DOHH2 (cell line): ENCODE measurements at regions not wholly inside any gene's neighbourhood (a gene's known extent, or its start where the extent isn't known, plus 50 kb on each side); places are given as distances from the start of the nearest gene placed in this dataset.

Experiments used
- EZH2phosphoT487 ChIP-seq: fragments of 200-600 bp; sonication (generic); IDR thresholded peaks from 2 replicates; pipeline ENCODE4 v1.6.1; 2017; ENCODE audit warnings: borderline replicate concordance, mild to moderate bottlenecking, antibody characterized with exemption, low read length, moderate library complexity, mixed read lengths
- TF ChIP-seq, protein P1 (sequence below): fragments of 200-600 bp; sonication (generic); IDR thresholded peaks from one replicate; pipeline ENCODE4 v1.5.1; 2014; ENCODE audit warnings: antibody characterized with exemption, mild to moderate bottlenecking, low read depth, low read length; ENCODE audit not compliant: poor library complexity, severe bottlenecking

DNA sequence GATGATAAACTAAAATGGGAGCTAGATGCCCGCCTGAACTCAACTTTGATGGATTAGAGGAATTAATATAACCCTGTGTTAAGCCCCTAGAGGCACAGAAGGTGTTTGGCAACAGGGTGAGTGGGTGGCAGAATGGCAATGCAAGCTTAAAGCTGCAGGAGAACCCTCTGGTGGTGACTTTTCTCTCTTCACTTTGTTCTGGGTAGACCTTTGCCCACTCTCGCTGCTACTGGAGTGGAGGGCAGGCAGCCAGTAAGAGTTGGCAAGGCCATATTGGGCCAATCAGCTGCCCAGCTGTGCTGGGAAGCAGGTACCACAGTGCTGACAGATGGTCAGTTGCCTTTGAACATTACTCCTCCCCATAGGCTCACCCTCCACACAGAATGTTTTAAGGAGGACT, 468.2 kb downstream of the MMUT start:
- TF ChIP-seq EZH2phosphoT487 = no peak
- TF ChIP-seq, protein P1, sequence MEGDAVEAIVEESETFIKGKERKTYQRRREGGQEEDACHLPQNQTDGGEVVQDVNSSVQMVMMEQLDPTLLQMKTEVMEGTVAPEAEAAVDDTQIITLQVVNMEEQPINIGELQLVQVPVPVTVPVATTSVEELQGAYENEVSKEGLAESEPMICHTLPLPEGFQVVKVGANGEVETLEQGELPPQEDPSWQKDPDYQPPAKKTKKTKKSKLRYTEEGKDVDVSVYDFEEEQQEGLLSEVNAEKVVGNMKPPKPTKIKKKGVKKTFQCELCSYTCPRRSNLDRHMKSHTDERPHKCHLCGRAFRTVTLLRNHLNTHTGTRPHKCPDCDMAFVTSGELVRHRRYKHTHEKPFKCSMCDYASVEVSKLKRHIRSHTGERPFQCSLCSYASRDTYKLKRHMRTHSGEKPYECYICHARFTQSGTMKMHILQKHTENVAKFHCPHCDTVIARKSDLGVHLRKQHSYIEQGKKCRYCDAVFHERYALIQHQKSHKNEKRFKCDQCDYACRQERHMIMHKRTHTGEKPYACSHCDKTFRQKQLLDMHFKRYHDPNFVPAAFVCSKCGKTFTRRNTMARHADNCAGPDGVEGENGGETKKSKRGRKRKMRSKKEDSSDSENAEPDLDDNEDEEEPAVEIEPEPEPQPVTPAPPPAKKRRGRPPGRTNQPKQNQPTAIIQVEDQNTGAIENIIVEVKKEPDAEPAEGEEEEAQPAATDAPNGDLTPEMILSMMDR = no peak
